ENCODE measurements at regions not wholly inside any gene's neighbourhood (a gene's known extent, or its start where the extent isn't known, plus 50 kb on each side); places are given as distances from the start of the nearest gene placed in this dataset.
"Not testable (repeated sequence)": the region's sequence is repeated elsewhere in the genome, so short reads cannot be mapped to it uniquely, and the experiment has no call there.

GRCh38 chr15:100733843-100734185 is 131.4 kb downstream of the ASB7 start:
- not testable (repeated sequence) for TF ChIP-seq CTCF, POLR2A (IDR thresholded peaks at IDR 0.05)

Measured in thyroid gland (tissue), 4 donors.